GM12878 (cell line): ENCODE measurements at regions not wholly inside any gene's neighbourhood (a gene's known extent, or its start where the extent isn't known, plus 50 kb on each side); places are given as distances from the start of the nearest gene placed in this dataset.
A peak's percentile ranks its signal among the peaks of the same experiment; 100 is the strongest.

Experiments used
- ATAC-seq: fragments of 200-7000 bp; cut with Tn5 transposase; 3 replicates; pipeline ENCODE4 v1.9.1; 2020; ENCODE audit warnings: mild to moderate bottlenecking, moderate library complexity
- BruUV-seq: library from RNA; stranded (reverse); fragments of 400-500 nt; replicated peaks from 2 replicates; lab custom pipeline; 2021; lab: Mats Ljungman, UMichigan
- CTCF ChIA-PET: fragments of 300-600 bp; sonication (Branson Sonifier 250); formaldehyde crosslinking; extraction: SDS; loops from one replicate; lab custom pipeline; 2021; ENCODE audit warnings: inconsistent platforms; lab: Yijun Ruan, JAX
- POLR2A ChIA-PET: fragments of 350-600 bp; formaldehyde crosslinking; extraction: SDS; loops from one replicate; lab custom pipeline; 2021; ENCODE audit warnings: inconsistent platforms; lab: Charles Lee
- RAD21 ChIA-PET: fragments of 300-600 bp; sonication (Branson Sonifier 250); formaldehyde crosslinking; loops from one replicate; lab custom pipeline; 2023; ENCODE audit warnings: antibody characterized with exemption; ENCODE audit not compliant: unreplicated experiment; lab: Charles Lee
- SMC1A ChIA-PET: fragments of 300-600 bp; sonication (Branson Sonifier 250); formaldehyde crosslinking; loops from one replicate; lab custom pipeline; 2023; ENCODE audit not compliant: unreplicated experiment, uncharacterized antibody; lab: Charles Lee
- DNase-seq: peaks from one replicate; pipeline ENCODE4 v3.0.0-alpha.2; 2011; ENCODE audit warnings: low read depth, low spot score
- FAIRE-seq: peaks from 3 replicates; lab custom pipeline; 2011; peaks lifted over from hg19 to GRCh38; lab: Jason Lieb, UNC
- H2AFZ ChIP-seq: 2 replicates; pipeline ENCODE4 v1.6.0; 2011; ENCODE audit warnings: low read depth, low read length, control low read depth; ENCODE audit not compliant: control insufficient read depth
- H3K27ac ChIP-seq: 2 replicates; pipeline ENCODE4 v1.5.1; 2011; ENCODE audit warnings: control low read depth; ENCODE audit not compliant: control insufficient read depth, insufficient read depth
- H3K27me3 ChIP-seq, 2 experiments: replicated peaks in 1 of 2; 2 replicates each; pipeline versions ENCODE4 v1.6.0 to v1.6.1; 2011; ENCODE audit warnings: low read length in 1 of 2; ENCODE audit not compliant: control insufficient read depth in 2 of 2, insufficient read depth in 2 of 2
- H3K36me3 ChIP-seq, 2 experiments: 2 replicates each; pipeline ENCODE4 v1.5.1; 2011; ENCODE audit warnings: low read length in 1 of 2; ENCODE audit not compliant: control insufficient read depth in 2 of 2, insufficient read depth in 2 of 2
- H3K4me1 ChIP-seq: 2 replicates; pipeline ENCODE4 v1.6.1; 2011; ENCODE audit warnings: mild to moderate bottlenecking, low read length, moderate library complexity, mixed read lengths; ENCODE audit not compliant: control insufficient read depth, insufficient read depth
- H3K4me2 ChIP-seq: 2 replicates; pipeline ENCODE4 v1.6.0; 2011; ENCODE audit warnings: control low read depth; ENCODE audit not compliant: control insufficient read depth, insufficient read depth
- H3K4me3 ChIP-seq: fragments of 200-600 bp; sonication (generic); 2 replicates; pipeline ENCODE4 v1.5.1; 2016
- H3K79me2 ChIP-seq: 2 replicates; pipeline ENCODE4 v1.6.0; 2011; ENCODE audit warnings: low read length; ENCODE audit not compliant: control insufficient read depth, insufficient read depth
- H3K9ac ChIP-seq: 2 replicates; pipeline ENCODE4 v1.8.0; 2011; ENCODE audit warnings: low read length, control low read depth, mixed read lengths; ENCODE audit not compliant: control insufficient read depth, insufficient read depth
- H3K9me3 ChIP-seq: replicated peaks from 3 replicates; pipeline ENCODE4 v1.5.1; 2011; ENCODE audit warnings: mild to moderate bottlenecking, low read length; ENCODE audit not compliant: control insufficient read depth, insufficient read depth
- H4K20me1 ChIP-seq: 2 replicates; pipeline ENCODE4 v1.6.0; 2011; ENCODE audit not compliant: control insufficient read depth, insufficient read depth
- BHLHE40 ChIP-seq, 2 experiments: fragments of 450-650 bp in 1 of 2; IDR thresholded peaks; 2 replicates each; pipeline ENCODE4 v1.6.1; 2011 to 2017; ENCODE audit warnings: low read depth in 2 of 2, borderline replicate concordance in 1 of 2, improper control_type of control experiment in 1 of 2, low read length in 1 of 2, mild to moderate bottlenecking in 1 of 2
- CREB1 ChIP-seq: IDR thresholded peaks from 2 replicates; pipeline ENCODE4 v1.6.1; 2012; ENCODE audit warnings: low read depth, mild to moderate bottlenecking, inconsistent platforms
- E2F8 ChIP-seq: fragments of 450-650 bp; IDR thresholded peaks from 2 replicates; pipeline ENCODE4 v1.6.1; 2018; ENCODE audit warnings: mild to moderate bottlenecking, low read depth, moderate library complexity; ENCODE audit not compliant: partially characterized antibody
- IRF5 ChIP-seq: fragments of 450-650 bp; IDR thresholded peaks from 2 replicates; pipeline ENCODE4 v1.6.1; 2017; ENCODE audit warnings: borderline replicate concordance
- JUNB ChIP-seq: IDR thresholded peaks from 2 replicates; pipeline ENCODE4 v1.6.1; 2016; ENCODE audit warnings: antibody characterized with exemption, mild to moderate bottlenecking
- MXI1 ChIP-seq: fragments of 150-350 bp; IDR thresholded peaks from 2 replicates; pipeline ENCODE4 v1.6.1; 2011; ENCODE audit warnings: low read depth, mild to moderate bottlenecking, inconsistent platforms, low read length, improper control_type of control experiment
- RUNX3 ChIP-seq: IDR thresholded peaks from 2 replicates; pipeline ENCODE4 v1.6.1; 2012; ENCODE audit warnings: low read length, inconsistent platforms
- STAT3 ChIP-seq: IDR thresholded peaks from 2 replicates; pipeline ENCODE4 v1.6.1; 2011; ENCODE audit warnings: low read depth, low read length, improper control_type of control experiment
- TCF7 ChIP-seq: IDR thresholded peaks from 2 replicates; pipeline ENCODE4 v1.6.1; 2014; ENCODE audit warnings: antibody characterized with exemption, borderline replicate concordance
- ZNF24 ChIP-seq: fragments of 450-650 bp; IDR thresholded peaks from 2 replicates; pipeline ENCODE4 v1.6.1; 2017; ENCODE audit warnings: antibody characterized with exemption, mild to moderate bottlenecking
- WGBS: methylation state at CpG from one replicate; pipeline ENCODE4 v1.1.6; 2016; ENCODE audit warnings: low lambda C conversion rate; ENCODE audit not compliant: insufficient replicate concordance, insufficient coverage; ENCODE audit errors: missing lambda C conversion rate; 5-methylcytosine and 5-hydroxymethylcytosine counted together
- in situ Hi-C: fragments of 300-500 bp; cut with MboI; formaldehyde crosslinking; loops from 9 replicates; pipeline ENCODE4 v1.14.3; 2018; ENCODE audit warnings: mixed read lengths
- intact Hi-C: fragments of 100-400 bp; cut with micrococcal nuclease; formaldehyde crosslinking; loops from one replicate; pipeline ENCODE4 v1.14.2; 2022; ENCODE audit not compliant: unreplicated experiment

- TF ChIP-seq MXI1, result no peak
- peak; percentile 60; the same call in 1 of the 2 replicates for TF ChIP-seq TCF7
- TF ChIP-seq IRF5, result no peak
- TF ChIP-seq BHLHE40 (IDR thresholded peaks at IDR 0.05; ENCODE audit: borderline replicate concordance in 1 of 2, low read depth in 2 of 2, low read length in 1 of 2), result no peak
- TF ChIP-seq ZNF24, result no peak
- no peak for TF ChIP-seq CREB1
- TF ChIP-seq JUNB, result peak; percentile 53; the same call in 1 of the 2 replicates
- TF ChIP-seq STAT3, result no peak
- TF ChIP-seq, all 136 proteins: peak for 4
These were observed 553.1 kb upstream of the MAN1A1 start (continued) for GRCh38 chr6:119902681-119903080.

GRCh38 chr6:119896806-119897205, 547.2 kb upstream of the MAN1A1 start:
- DNase-seq (no peak), ATAC-seq (peak; percentile 23; the same call in 1 of the 3 replicates), FAIRE-seq (no peak)
- RAD21 ChIA-PET, result no interaction called here
- Histone ChIP-seq H2AFZ (no peak overlapping the region), H3K4me2 (no peak overlapping the region), H3K27ac (no peak overlapping the region), H4K20me1 (no peaks in the 10 kb centered on the region), H3K9ac (no peak overlapping the region), H3K4me3 (no peak overlapping the region), H3K79me2 (no peaks in the 10 kb centered on the region), H3K36me3 (no peaks in the 10 kb centered on the region), H3K27me3 (0 out of 4 replicates have a peak, but pooled peaks cover 0 to 3% of the 10 kb centered on the region in 2 experiments), H3K9me3 (no peaks in the 10 kb centered on the region), H3K4me1 (no peaks in the 10 kb centered on the region)
- POLR2A ChIA-PET, result no interaction called here
- BruUV-seq, result no TSS peak
- TF ChIP-seq E2F8 (no peak), RUNX3 (0 out of 2 replicates have a peak, but pooled peaks have one; percentile 26)
- in situ Hi-C loops, result no loop called here
- SMC1A ChIA-PET, result no interaction called here
- 0% methylated on average over 1 of the region's 1 CpG for whole genome bisulfite sequencing
- intact Hi-C loops, result no loop called here
- CTCF ChIA-PET, result no interaction called here
